GM12875 (cell line): ENCODE measurements at regions not wholly inside any gene's neighbourhood (a gene's known extent, or its start where the extent isn't known, plus 50 kb on each side); places are given as distances from the start of the nearest gene placed in this dataset.
"Not testable (repeated sequence)": the region's sequence is repeated elsewhere in the genome, so short reads cannot be mapped to it uniquely, and the experiment has no call there.

Experiments used
- H3K4me3 ChIP-seq: one replicate; pipeline ENCODE4 v1.5.1; 2011; ENCODE audit warnings: low read depth, low read length, control low read depth
- CTCF ChIP-seq: IDR thresholded peaks from 2 replicates; pipeline ENCODE4 v1.5.1; 2011; ENCODE audit warnings: low read depth, mild to moderate bottlenecking, control low read depth, inconsistent platforms, low read length, moderate library complexity, borderline replicate concordance; ENCODE audit not compliant: insufficient read depth

GRCh38 chr14:65177551-65177950, 75.2 kb upstream of the MAX start:
- TF ChIP-seq CTCF = no peak
- no peak overlapping the region for H3K4me3 ChIP-seq

- not testable (repeated sequence) for H3K4me3 ChIP-seq
These were observed 76.9 kb upstream of the MAX start for GRCh38 chr14:65179231-65179630.

- no peak overlapping the region for H3K4me3 ChIP-seq
- TF ChIP-seq CTCF = no peak
These were observed 77.8 kb upstream of the MAX start for GRCh38 chr14:65179918-65180724.

GRCh38 chr14:65180725-65181025, 78.4 kb upstream of the MAX start:
- no peak for TF ChIP-seq CTCF
- H3K4me3 ChIP-seq = no peak overlapping the region

GRCh38 chr14:65184032-65184764, 81.9 kb upstream of the MAX start:
- no peak overlapping the region for H3K4me3 ChIP-seq
- TF ChIP-seq CTCF = no peak

- H3K4me3 ChIP-seq = no peak overlapping the region
These were observed 83.5 kb upstream of the MAX start for GRCh38 chr14:65185829-65186228.

GRCh38 chr14:65186951-65187350, 84.6 kb upstream of the MAX start:
- no peak for TF ChIP-seq CTCF

More at GRCh38 chr14:65185829-65186228, 83.5 kb upstream of the MAX start:
- TF ChIP-seq CTCF = no peak

More at GRCh38 chr14:65186951-65187350, 84.6 kb upstream of the MAX start:
- no peak overlapping the region for H3K4me3 ChIP-seq
